ENCODE measurements at regions not wholly inside any gene's neighbourhood (a gene's known extent, or its start where the extent isn't known, plus 50 kb on each side); places are given as distances from the start of the nearest gene placed in this dataset.

- TF ChIP-seq CTCF (IDR thresholded peaks at IDR 0.05; ENCODE audit: poor library complexity), result no peak
- no peak for TF ChIP-seq EZH2 (IDR thresholded peaks at IDR 0.05; ENCODE audit: borderline replicate concordance)
Observed at GRCh38 chr5:52502460-52502999, 285.2 kb upstream of the ITGA1 start.

All from hepatocyte (in vitro differentiated cells).